Suppressor macrophage treated with lipopolysaccharide for 4 hours (primary cell): ENCODE measurements at regions not wholly inside any gene's neighbourhood (a gene's known extent, or its start where the extent isn't known, plus 50 kb on each side); places are given as distances from the start of the nearest gene placed in this dataset.
"Not testable (repeated sequence)": the region's sequence is repeated elsewhere in the genome, so short reads cannot be mapped to it uniquely, and the experiment has no call there.

Experiments used
- DNase-seq: peaks from one replicate; pipeline ENCODE4 v3.0.0-alpha.2; 2020

GRCh38 chr14:54258382-54258781 lies 138.4 kb upstream of the CDKN3 start:
- DNase-seq: no peak

GRCh38 chr14:54259821-54260220 lies 137.0 kb upstream of the CDKN3 start:
- DNase-seq: no peak

- DNase-seq: no peak
These were observed 135.5 kb upstream of the CDKN3 start for GRCh38 chr14:54261283-54261682.

- not testable (repeated sequence) for DNase-seq
These were observed 130.2 kb upstream of the CDKN3 start for GRCh38 chr14:54266616-54267015.

GRCh38 chr14:54267172-54267571 lies 129.6 kb upstream of the CDKN3 start:
- no peak for DNase-seq

- DNase-seq: no peak
These were observed 120.6 kb upstream of the CDKN3 start for GRCh38 chr14:54275997-54276725.

- no peak for DNase-seq
These were observed 118.7 kb upstream of the CDKN3 start for GRCh38 chr14:54278087-54278486.

- no peak for DNase-seq
These were observed 118.0 kb upstream of the CDKN3 start for GRCh38 chr14:54278665-54279295.

GRCh38 chr14:54282849-54283248 lies 114.0 kb upstream of the CDKN3 start:
- DNase-seq: no peak

- no peak for DNase-seq
These were observed 111.8 kb upstream of the CDKN3 start for GRCh38 chr14:54285030-54285429.

- DNase-seq: no peak
These were observed 105.2 kb upstream of the CDKN3 start for GRCh38 chr14:54291491-54292191.

GRCh38 chr14:54294802-54295201 lies 102.0 kb upstream of the CDKN3 start:
- DNase-seq: no peak

- no peak for DNase-seq
These were observed 97.1 kb upstream of the CDKN3 start for GRCh38 chr14:54299410-54300363.

- DNase-seq: no peak
These were observed 95.9 kb upstream of the CDKN3 start for GRCh38 chr14:54300881-54301280.

GRCh38 chr14:54301359-54301758 lies 95.4 kb upstream of the CDKN3 start:
- DNase-seq: peak; percentile 9

- no peak for DNase-seq
These were observed 90.0 kb upstream of the CDKN3 start for GRCh38 chr14:54306806-54307205.

GRCh38 chr14:54309615-54310014 lies 87.2 kb upstream of the CDKN3 start:
- no peak for DNase-seq

GRCh38 chr14:54310151-54310850 lies 86.5 kb upstream of the CDKN3 start:
- DNase-seq: no peak

GRCh38 chr14:54310851-54311228 lies 86.0 kb upstream of the CDKN3 start:
- no peak for DNase-seq

GRCh38 chr14:54312166-54312801 lies 84.5 kb upstream of the CDKN3 start:
- DNase-seq: no peak

GRCh38 chr14:54314365-54315104 lies 82.3 kb upstream of the CDKN3 start:
- DNase-seq: no peak
